ENCODE measurements at regions not wholly inside any gene's neighbourhood (a gene's known extent, or its start where the extent isn't known, plus 50 kb on each side); places are given as distances from the start of the nearest gene placed in this dataset.

GRCh38 chr9:113823421-113823820 is 52.7 kb upstream of the ZNF618 start:
- ATAC-seq, result no peak
- no peak overlapping the region for H3K4me3 ChIP-seq
- no peaks in the 10 kb centered on the region for H3K36me3 ChIP-seq (ENCODE audit: low read depth)
- H3K9me3 ChIP-seq, result no peaks in the 10 kb centered on the region
- DNase-seq, result no peak
- TF ChIP-seq CTCF (IDR thresholded peaks at IDR 0.05), result no peak
- no peaks in the 10 kb centered on the region for H3K4me1 ChIP-seq (ENCODE audit: low read depth)
- intact Hi-C loops (cut with DNase I, micrococcal nuclease), result no loop called here
